NCI-H1417 (cell line): ENCODE measurements at regions not wholly inside any gene's neighbourhood (a gene's known extent, or its start where the extent isn't known, plus 50 kb on each side); places are given as distances from the start of the nearest gene placed in this dataset.

ENCODE experiments used
- DNase-seq, 3 experiments: peaks; one replicate each; lab custom pipeline; 2025; lab: John Stamatoyannopoulos, UW

DNA sequence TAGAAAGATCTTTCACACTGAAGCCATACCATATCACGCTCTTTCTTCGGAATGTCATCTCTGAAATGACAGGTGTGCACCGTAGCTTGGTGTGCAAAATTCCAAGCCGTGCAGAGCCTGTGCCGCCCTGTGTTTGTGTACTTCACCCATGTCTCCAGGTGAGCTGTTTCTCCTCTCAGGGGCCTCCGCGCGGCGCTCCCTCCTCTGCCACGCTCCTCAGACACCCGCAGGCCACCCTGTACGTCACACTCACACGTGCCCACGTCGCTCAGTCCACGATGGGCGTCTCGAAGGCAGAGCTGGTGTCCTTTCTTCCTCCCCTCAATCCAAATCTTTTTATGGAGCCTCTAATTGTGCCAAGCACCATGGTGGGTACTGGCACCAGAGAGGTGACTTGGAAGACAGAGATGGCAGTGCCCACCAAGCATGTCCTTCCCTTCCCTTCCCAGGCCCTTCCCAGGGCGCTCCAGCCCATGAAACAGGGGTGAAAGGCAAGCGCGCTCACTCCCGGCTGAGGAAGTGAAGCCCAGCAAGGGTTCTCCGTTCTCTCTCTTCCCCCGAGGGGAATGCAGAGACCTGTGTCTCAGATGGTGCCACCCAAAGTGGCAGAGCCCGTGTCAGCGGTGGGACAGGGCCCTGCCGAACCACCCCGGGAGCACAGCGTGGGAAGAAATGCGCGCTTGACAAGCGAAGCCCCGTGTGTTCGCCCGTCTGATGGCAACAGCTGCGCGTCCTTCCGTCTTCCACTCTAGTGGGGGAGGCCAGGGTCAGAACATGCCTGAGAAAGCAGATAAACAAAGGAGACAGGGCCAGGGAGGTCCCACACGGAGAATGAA is 292.5 kb upstream of the SHH start:
- DNase-seq: no peak

DNA sequence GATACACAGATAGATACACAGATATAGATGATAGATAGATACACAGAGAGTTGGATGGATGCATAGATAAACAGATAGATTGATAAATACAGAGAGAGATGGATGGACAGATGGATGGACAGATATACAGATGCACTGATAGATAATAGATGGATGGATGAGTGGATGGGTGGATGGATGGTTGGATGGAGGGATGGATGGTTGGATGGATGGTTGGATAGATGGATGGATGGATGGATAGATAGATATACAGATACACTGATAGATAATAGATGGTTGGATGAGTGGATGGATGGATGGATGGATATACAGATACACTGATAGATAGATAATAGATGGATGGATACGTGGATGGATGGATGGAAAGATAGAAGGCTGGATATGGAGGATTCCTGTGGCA is 290.0 kb upstream of the SHH start:
- DNase-seq: no peak

DNA sequence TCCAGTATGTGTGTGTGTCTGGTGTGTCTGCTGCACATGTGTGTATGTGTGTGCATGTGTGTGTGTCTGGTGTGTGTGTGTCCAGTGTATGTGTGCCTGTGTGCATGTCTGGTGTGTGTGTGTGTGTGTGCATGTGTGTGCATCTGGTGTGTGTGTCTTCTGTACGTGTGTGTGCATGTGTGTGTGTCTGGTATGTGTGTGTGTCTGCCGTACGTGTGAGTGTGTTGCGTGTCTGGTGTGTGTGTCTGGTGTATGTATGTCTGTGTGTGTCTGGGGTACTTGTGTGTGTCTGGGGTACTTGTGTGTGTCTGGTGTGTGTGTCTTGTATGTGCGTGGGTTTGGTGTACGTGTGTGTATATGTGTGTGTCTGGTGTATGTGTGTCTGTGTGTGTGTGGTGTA is 289.1 kb upstream of the SHH start:
- DNase-seq: no peak

DNA sequence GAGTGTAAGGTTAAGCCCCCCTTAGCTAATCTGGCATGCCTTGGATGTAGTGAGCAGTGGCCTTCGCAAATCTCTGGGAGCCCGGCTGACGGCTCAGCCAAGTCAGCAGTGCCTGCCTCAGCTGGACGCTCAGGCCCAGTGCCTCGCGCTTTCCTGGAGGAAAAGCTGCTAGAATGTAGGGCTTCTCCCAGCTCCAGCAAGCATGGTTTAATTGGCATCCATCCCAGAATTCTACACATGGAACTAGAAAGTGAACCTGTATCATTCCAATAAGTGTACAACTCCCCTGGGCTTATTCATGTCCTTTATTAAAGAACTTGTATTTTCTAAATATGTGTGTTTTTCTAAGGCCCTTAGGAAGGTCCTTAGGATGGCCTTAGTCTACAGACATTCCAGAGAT is 287.8 kb upstream of the SHH start:
- DNase-seq: no peak

DNA sequence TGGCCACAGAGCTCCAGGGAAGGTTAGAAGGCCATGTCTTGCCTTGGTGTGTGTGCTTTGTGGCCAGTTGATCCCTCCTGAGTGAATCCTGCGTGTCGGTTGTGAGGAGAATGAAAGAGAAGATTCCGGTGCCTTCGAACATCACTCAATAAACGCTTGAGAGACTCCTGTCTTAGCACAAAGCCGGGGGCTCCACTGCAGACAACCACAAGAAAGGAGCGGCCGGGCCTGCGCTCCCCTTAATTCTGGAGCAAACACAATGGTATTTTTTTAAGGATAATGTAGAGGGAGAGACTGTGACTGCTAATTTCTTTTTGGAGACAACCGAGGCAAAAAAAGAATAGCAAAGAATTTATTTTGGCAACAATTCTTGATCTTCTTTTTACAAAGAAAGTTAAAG is 286.8 kb upstream of the SHH start:
- no peak for DNase-seq

DNA sequence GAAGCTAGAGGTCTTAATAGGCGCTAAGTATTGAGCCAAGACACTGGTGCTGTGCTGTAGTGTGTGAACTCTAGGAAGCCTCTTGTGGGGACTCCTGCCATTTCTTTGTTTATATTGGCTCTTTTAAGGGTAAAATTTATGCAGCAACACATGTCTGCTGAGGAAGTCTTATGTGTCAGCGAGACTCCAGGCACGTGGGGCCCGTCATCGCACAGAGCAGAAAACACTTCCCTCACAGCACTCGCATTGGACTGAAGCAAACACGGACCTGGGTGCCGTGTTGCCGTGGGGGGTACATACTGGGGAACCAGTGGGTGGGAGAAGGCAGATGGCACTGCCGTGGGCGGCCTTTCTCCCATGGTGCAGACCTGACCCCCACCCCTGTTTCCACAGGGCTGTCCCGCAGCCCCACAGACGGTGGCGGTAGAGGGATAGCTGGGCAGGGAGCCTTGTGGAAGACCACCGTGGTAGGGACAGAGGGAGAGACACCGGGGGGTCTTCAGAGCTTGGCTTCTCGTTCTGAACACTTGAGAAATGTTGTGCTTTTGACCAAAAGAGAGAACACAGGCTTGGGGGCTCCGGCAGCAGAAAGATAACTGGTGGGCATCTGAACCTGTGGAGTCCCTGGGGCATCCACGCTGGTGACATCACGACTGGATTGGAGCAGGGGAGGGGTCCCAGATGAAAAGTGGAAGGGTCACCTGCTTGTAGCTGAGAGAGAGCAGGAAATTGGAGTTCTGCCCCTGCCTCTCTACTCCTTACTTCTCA is 284.7 kb upstream of the SHH start:
- DNase-seq: no peak

DNA sequence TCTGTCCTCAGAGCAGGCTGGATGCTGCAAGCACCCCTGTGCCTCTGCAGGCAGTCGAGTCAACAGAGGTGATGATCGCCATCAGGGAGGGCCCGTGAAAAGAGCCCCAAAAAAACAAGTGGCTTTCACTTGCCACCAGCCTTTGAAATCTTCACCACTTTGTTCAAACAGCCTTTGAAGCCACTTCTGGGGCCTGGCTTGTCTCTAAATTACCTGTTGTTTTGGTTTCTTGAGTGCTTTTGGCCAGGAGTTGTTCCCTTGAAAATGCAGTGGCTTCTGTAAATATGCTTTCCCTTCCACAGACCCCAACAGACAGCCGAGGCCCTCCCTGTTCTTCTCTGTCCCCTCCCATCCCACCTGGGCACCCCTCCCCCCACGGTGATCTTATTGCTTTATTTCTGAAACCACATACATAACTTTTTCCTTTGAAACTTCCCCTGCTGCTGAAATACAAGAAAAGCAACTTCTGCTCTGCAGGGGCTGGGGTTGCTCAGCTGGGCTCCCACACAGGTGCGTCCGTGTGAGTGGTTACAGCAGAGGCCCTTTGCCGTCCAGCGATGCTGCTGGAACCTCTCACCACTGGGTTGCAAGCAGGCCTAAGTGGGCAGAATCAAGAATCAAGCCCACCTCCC is 283.8 kb upstream of the SHH start:
- no peak for DNase-seq

DNA sequence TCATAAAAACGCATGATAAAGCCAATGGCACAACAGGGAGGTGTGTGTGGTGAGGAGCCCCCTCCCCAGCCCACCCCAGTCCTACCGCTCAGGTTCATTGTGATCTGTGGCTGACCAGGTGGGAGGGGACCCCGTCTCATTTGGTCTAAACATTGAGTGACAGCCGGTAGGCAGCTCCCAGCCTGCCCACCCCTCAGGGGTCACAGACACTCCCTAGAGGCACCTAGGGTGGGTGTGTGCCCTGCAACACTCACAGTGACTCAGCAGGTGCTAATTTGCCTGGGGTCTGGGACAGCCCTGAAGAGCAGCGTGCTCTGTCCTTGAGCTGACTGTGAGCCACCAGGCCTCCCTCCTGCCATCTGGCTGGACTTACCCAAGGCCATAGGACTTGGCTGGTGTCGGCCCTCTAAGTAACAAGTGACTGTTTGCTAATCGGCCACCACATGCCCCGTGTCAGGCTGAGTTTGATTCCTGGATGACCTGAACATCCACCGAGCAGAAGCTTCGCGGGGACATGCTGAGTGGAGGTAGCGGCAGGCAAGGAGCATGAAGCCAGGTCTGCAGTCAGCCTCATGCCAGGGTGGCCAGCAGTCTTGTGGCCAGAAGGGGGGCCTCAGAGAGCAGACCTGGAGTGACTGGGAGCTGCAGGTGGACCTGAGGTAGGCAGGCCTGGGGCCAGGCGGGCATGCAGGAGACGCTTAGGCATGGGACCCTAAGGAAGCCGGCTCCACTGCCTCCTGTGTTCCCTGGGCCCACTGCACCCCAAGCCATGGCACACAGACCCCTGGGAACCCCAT is 282.3 kb upstream of the SHH start:
- DNase-seq: no peak

DNA sequence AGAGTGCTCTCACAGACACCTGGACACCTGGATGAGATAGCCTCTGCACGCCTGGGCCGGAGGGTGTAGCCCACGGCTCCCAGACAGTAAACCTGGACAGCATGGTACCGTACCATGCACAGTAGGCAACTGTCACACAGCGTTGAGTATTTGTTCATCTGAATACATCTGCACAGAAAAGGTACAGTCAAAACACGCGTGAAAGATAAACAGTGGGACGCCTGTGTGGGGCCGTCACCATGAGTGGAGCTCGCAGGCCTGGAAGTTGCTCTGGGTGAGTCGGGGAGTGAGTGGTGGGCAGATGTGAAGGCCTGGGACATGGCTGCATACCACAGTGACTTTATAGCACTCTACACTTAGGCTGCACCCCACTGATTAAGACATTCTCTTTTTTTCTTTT is 280.0 kb upstream of the SHH start:
- no peak for DNase-seq

DNA sequence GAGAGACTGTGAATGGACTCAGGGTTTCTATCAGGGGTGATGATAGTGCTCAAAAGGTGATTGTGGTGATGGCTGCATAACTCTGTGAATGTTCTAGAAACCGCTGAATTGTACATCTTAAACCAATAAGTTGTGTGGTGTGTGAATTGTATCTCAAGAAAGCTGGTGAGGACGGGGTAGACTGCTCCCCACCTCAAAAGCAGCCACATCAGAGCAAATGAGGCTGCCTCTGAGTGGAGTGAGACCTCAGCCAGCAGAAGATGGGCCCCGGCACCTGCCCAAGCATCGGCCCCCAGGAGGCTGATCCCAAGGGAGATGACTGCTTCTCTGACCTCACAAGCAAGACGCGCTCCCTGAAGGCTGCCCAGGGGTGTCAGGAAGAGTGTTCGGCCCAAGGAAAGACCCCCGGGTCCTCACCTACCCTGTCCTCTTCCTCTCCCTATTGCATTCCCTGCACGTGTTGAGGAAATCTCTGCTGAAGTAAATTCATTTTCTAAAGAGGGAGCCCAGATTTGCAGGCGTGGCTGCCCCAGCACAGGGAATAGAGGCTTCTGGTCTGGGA is 279.3 kb upstream of the SHH start:
- DNase-seq: no peak

DNA sequence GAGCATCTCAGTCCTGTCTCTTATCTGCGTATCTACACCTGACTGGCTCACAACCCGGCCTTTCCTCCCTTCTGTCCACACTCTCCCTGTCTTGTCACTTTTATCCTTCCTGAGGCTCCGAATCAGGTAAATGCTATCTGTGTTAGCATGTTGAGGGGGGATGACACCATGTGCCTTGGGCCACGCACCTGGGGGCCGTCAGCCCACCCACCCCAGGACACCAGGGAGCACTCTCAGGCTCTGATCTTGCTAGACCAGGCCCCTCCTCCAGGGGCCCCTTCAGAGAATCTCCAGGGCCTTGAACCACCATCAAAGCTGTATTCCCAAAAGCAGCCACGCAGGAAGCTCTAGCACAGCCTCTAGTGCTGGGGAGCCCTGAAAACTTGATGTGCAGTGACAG is 278.7 kb upstream of the SHH start:
- no peak for DNase-seq

DNA sequence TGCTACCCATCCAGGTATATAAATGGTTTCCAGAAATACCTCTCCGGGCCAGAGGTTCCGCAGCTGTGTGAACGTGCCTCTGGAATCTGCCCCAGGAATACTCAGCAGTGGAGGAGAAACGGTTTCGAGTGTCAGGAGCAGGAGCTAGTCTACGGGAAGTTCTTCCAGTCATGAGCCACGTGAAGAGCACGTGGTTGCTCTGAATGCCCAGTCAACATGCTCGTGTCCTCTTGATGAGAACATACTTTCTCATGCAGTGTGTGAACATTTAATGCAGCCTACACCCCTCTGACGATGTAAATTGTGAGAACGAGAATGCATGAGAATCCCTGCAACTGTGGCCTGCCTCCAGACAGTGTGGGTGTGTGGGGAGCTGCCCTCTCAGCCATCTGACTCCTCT is 277.0 kb upstream of the SHH start:
- DNase-seq: no peak

DNA sequence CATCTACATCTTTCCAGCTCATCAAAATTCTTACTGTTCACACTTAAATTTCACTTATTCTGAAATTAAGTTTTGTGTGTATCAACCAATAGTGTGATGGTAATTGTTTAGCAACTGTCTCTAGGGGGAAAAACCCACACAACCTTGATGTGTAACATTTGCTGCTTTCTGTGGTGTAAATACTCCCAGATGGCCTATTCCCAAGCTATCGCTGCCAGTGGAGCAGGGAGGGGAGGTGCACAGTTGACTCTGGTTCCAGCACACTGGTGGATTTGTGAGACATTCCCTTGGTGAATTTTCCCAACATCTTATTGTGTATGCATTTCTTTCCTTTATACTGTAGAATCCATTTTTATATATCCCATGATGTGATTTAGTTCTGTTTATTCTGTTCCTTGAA is 275.9 kb upstream of the SHH start:
- no peak for DNase-seq

DNA sequence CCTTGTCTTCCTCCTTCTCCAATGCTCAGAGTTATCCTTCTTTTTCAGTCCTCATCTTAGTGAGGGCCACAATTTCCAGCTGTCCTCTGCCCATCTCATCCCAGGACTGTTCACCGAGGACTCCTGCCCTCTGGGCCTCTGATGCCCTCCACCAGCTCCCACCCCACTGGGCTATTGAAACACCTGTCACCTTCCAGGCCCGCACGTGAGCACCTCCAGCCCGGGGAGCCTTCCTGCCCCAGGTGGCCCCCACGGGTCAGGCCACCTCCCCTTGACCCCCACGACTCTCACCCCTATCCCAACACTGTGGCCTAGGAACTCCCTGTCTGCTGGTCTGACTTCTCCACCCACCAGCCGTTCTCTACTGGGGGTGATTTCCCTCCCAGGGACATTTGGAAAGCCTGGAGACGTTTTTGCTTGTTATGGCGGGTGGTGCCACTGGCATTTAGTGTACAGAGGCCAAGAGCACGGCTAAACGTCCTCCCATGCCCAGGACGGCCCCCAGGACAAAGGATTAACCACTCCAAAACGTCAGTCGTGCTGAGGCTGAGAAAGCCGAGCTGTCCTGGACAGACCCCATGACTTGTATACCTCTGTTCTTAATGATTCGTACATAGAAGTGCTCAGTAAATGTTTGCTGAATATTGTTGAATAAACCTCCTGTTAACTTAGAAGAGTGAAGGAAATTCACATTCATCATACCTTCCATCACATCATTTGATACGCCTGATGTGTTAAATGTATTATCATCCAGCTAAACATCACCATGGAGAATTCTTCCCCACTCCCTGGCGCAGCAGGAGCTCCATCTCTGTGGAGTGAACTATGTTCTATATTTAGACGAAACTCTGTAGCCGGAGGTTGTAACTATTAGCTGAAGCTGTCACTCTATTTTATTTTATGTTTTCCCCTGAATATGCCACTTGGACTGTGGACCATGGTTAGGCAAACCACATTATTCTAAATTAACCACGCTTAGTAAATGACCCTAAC is 270.1 kb upstream of the SHH start:
- DNase-seq: peak in 1 of 3 experiments; percentile 88

DNA sequence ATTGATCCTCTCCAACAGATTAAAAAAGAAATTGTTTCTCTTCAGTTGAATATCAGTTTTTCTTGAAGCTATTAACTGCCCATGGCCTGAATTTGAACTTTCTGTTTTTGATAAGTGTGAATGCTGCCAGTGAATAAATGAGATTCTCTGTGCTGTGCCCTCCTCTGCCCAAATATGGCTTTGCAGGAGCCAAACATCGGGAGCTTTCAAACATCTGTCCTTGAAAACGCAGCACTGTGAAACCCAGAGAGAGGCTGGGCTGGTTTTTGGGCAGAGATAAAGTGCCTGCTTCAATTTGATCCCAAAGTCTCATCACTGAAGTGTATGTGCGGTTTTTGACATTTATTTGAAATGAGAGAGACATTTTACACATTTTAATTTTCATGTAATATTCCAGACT is 268.3 kb upstream of the SHH start:
- no peak for DNase-seq

DNA sequence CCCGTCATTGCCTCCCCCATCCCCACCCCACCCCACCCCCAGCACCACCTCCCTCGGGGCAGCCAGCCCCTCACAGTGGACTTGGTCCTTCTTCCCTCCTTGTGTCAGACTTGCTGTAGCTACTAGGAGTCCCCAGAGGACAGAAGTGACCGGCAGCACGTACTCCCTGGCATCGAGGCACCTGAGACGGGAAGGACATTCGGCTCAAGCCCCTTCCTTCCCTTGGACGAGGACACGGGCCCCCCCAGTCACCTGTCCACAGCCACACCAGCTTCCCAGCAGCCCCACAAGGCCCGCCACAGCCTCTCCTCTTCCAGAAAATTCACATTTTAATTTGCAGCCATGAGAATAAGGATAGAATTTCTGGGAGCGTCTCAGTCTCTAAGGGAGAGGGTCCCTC is 267.8 kb upstream of the SHH start:
- no peak for DNase-seq

DNA sequence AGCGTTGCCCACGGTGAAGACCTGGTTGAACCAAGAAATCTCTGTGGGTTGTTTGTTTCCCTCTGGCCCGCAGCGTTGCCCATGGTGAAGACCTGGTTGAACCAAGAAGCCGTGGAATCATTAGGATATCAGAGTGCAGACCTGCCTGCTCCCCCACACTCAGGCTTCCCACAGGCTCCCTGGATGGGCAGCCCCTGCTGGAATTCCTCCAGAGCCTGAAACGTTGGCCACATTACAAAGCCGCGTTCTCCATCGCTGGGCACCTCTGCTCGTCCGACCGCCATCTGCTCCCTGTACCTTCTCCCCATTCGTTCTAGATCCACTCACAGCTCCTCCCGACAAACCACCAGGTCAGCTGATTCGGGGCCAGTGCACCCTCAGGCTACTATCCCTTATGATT is 266.9 kb upstream of the SHH start:
- no peak for DNase-seq

DNA sequence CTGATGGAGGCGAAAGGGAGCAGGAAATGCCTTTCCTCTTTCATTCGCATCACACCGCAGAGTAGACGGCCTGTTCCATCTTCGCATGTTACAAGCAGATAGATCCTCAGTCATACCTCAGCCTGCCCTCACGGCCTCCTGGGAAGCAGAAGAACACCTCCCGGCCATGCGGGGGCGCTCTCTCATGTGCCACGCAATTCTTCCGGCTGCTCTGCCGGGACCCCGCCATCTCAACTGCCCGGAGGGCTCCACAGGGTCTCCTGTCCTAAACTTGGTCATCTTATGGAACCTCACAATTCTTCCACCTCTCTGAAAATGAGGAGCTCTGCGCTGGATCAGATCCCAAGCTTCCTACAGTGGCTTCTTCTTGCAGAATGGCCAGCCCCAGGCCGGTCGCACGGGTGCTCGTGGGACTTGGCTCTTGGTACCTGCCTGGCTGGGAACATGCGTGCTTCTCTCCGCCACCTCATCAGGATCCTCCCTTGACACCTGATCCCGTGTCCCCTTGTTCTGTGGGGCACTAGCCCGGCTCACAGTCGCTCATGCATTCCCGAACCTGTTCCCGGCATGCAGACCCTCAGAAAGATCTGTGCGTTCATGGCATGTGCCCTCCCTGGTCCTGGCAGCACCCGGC is 262.8 kb upstream of the SHH start:
- no peak for DNase-seq

DNA sequence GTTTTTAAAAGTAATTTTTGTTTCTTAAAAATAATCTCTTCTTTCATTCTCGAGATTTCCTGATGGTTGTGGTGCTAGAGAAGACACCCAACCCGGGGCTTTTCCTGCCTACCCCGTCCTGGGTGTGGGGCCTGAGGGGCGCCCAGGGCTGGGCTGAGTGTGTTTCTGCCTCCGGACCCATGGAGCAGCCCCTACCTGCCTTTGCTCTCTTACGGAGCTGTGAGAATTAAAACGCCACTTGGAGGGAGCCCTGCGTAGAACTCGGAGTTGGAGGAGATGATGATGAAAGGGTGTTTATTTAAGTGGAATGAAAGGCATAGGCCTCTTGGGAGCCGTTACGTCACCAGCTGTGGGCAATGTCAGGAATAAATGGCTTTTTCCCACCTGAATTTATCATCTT is 261.8 kb upstream of the SHH start:
- DNase-seq: peak in 1 of 3 experiments; percentile 12

DNA sequence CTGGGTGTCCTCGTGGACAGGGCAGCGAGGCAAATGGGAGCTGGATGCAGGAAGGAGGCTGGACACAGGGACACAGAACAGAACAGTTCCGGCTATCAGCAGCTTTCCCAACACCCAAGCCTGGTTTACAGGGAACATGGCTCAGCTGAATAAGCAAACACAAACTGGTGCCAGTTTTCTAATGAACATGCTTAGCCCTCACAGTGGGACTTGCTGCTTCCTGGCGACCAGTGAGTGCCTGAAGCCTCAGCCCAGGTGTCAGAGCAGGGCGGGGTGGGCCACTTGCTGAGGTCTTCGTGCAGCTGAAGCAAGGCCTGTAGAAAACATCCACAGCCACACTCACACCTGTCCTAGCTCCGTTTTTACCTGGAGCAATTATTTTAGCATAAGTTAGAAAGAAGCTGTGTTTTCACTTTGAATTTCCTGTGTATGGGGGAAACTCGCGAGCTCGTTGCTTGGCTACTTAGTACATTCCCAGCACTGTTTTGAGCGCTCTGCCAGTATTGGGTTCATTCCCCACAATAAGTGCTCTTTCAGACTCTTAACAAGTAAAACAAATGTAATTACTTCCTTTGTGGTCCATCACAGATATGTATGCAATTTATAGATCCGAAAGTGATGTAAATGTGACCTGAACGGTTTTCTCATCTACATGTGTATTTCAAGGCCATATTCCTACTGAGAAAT is 261.2 kb upstream of the SHH start:
- peak; percentile 30 to 66 (median 34) for DNase-seq
